ENCODE measurements at regions not wholly inside any gene's neighbourhood (a gene's known extent, or its start where the extent isn't known, plus 50 kb on each side); places are given as distances from the start of the nearest gene placed in this dataset.

DNA sequence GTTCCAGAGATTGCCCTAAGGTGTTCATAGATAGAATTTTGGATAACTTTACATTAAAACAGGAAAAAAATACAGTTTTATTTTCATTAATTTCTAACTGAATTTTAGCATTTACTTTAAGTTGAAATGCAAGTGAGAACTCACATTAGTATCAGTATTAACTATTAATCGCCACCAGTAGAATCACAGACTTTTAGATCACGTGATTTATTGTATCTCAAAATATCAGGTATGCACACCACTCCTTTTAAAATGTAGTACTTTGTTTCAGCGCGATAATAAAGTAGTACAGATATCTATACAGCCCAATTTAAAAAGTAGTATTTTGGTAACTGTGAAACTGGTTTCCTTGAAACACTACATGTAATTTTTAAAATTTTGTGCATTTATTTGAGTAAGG is 978.7 kb downstream of the DNAH5 start:
- TF ChIP-seq, protein P1, sequence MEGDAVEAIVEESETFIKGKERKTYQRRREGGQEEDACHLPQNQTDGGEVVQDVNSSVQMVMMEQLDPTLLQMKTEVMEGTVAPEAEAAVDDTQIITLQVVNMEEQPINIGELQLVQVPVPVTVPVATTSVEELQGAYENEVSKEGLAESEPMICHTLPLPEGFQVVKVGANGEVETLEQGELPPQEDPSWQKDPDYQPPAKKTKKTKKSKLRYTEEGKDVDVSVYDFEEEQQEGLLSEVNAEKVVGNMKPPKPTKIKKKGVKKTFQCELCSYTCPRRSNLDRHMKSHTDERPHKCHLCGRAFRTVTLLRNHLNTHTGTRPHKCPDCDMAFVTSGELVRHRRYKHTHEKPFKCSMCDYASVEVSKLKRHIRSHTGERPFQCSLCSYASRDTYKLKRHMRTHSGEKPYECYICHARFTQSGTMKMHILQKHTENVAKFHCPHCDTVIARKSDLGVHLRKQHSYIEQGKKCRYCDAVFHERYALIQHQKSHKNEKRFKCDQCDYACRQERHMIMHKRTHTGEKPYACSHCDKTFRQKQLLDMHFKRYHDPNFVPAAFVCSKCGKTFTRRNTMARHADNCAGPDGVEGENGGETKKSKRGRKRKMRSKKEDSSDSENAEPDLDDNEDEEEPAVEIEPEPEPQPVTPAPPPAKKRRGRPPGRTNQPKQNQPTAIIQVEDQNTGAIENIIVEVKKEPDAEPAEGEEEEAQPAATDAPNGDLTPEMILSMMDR (IDR thresholded peaks at IDR 0.05): no peak
- no peak for TF ChIP-seq POLR2A (IDR thresholded peaks at IDR 0.05)
- no peak for TF ChIP-seq POLR2AphosphoS5 (IDR thresholded peaks at IDR 0.05)
- no peak for TF ChIP-seq EP300 (IDR thresholded peaks at IDR 0.05)

Data from sigmoid colon (tissue), 4 donors.